ENCODE measurements at regions not wholly inside any gene's neighbourhood (a gene's known extent, or its start where the extent isn't known, plus 50 kb on each side); places are given as distances from the start of the nearest gene placed in this dataset.

DNA sequence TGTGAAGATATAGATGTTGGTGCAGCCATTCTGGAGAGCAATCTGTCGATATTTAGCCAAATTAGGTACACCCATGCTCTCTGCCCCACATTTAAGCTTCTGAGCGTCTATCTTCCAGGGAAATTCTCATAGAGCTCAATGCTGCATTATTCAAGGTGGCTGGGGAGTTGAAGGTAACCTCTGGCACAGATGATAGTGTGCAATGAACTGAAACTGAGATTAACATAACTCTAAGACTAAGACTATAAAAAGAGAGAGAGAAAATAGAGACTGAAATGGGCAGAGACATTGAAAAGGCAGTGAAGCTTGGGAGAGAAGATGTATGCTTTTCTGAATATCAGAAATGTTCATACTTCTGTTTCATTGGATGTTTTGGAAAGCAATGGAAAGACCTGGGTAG is 1197.0 kb upstream of the AUTS2 start:
- WGBS: 51% methylated on average over 2 of the region's 2 CpGs
- DNase-seq (ENCODE audit: low spot score): no peak

DNA sequence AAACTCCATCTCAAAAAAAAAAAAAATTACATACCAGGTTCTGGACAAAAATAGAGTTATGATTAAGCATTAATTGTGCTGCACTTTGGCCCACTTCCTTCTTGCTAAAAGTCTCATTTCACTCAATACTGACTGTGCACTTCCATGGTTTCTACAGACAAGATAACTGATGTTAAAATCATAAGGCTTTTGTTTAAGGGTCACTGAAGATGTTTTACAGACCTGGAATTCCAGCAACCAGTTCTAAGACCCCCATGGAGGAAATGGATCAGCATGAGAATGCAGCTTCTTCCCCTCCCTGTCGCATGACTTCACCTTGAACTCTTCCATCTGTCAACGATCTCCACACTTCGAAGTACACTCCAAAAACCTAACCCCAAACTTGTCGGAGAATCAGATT is 1191.8 kb upstream of the AUTS2 start:
- H3K27ac ChIP-seq (ENCODE audit: low read depth in 1 of 2, low read length in 2 of 2): no peak overlapping the region
- no peaks in the 10 kb centered on the region for H3K9me3 ChIP-seq (ENCODE audit: control insufficient read depth in 4 of 4, low read length in 3 of 4)
- DNase-seq (ENCODE audit: low spot score): no peak
- H3K4me3 ChIP-seq (ENCODE audit: low read depth in 1 of 3, low read length in 3 of 3): no peak overlapping the region
- WGBS: 65% methylated on average over 4 of the region's 4 CpGs
- H3K36me3 ChIP-seq (ENCODE audit: control insufficient read depth in 4 of 4, insufficient read depth in 3 of 4, low read depth in 1 of 4, low read length in 3 of 4): no peaks in the 10 kb centered on the region
- no peak overlapping the region for H3K9ac ChIP-seq (ENCODE audit: low read depth in 1 of 2, low read length in 2 of 2)
- TF ChIP-seq, protein P1, sequence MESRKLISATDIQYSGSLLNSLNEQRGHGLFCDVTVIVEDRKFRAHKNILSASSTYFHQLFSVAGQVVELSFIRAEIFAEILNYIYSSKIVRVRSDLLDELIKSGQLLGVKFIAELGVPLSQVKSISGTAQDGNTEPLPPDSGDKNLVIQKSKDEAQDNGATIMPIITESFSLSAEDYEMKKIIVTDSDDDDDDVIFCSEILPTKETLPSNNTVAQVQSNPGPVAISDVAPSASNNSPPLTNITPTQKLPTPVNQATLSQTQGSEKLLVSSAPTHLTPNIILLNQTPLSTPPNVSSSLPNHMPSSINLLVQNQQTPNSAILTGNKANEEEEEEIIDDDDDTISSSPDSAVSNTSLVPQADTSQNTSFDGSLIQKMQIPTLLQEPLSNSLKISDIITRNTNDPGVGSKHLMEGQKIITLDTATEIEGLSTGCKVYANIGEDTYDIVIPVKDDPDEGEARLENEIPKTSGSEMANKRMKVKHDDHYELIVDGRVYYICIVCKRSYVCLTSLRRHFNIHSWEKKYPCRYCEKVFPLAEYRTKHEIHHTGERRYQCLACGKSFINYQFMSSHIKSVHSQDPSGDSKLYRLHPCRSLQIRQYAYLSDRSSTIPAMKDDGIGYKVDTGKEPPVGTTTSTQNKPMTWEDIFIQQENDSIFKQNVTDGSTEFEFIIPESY (IDR thresholded peaks at IDR 0.05): no peak
- no peak for TF ChIP-seq HNF4A (conservative IDR thresholded peaks at IDR 0.05)
- H3K4me1 ChIP-seq (ENCODE audit: control insufficient read depth in 4 of 4, insufficient read depth in 4 of 4, low read length in 3 of 4): no peaks in the 10 kb centered on the region
- no peaks in the 10 kb centered on the region for H3K27me3 ChIP-seq (ENCODE audit: control insufficient read depth in 4 of 4, insufficient read depth in 4 of 4, low read length in 3 of 4)

More for the DNA sequence above, 1197.0 kb upstream of the AUTS2 start:
- Histone ChIP-seq H3K4me1 (ENCODE audit: control insufficient read depth in 4 of 4, insufficient read depth in 4 of 4, low read length in 3 of 4) (no peaks in the 10 kb centered on the region), H3K36me3 (ENCODE audit: control insufficient read depth in 4 of 4, insufficient read depth in 3 of 4, low read depth in 1 of 4, low read length in 3 of 4) (no peaks in the 10 kb centered on the region), H3K9ac (ENCODE audit: low read depth in 1 of 2, low read length in 2 of 2) (no peak overlapping the region), H3K4me3 (ENCODE audit: low read depth in 1 of 3, low read length in 3 of 3) (no peak overlapping the region), H3K27me3 (ENCODE audit: control insufficient read depth in 4 of 4, insufficient read depth in 4 of 4, low read length in 3 of 4) (peaks cover 0 to 2% (median 0%) of the 10 kb centered on the region in 4 donors), H3K9me3 (ENCODE audit: control insufficient read depth in 4 of 4, low read length in 3 of 4) (no peaks in the 10 kb centered on the region), H3K27ac (ENCODE audit: low read depth in 1 of 2, low read length in 2 of 2) (no peak overlapping the region)
- TF ChIP-seq, protein P2, sequence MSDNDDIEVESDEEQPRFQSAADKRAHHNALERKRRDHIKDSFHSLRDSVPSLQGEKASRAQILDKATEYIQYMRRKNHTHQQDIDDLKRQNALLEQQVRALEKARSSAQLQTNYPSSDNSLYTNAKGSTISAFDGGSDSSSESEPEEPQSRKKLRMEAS (IDR thresholded peaks at IDR 0.05): no peak

DNA sequence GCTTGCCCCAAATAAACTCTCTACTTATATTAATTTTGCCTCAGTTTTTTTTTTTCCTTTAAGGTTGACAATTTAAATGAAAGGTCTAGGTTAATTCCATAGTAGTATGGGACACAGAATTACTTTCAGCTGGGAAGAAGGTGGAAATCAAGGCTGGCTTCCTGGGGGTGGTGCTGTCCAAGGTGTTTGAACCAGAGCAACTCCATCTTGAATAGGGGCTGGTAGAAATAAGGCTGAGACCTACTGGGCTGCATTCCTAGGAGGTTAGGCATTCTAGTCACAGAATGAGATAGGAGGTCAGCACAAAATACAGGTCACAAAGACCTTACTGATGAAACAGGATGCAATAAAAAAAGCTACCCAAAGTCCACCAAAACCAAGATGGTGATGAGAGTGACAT is 1190.8 kb upstream of the AUTS2 start:
- no peak overlapping the region for H3K9ac ChIP-seq (ENCODE audit: low read depth in 1 of 2, low read length in 2 of 2)
- DNase-seq (ENCODE audit: low spot score): no peak

More for the DNA sequence above, 1190.8 kb upstream of the AUTS2 start:
- Histone ChIP-seq H3K27me3 (ENCODE audit: control insufficient read depth in 4 of 4, insufficient read depth in 4 of 4, low read length in 3 of 4) (no peaks in the 10 kb centered on the region), H3K27ac (ENCODE audit: low read depth in 1 of 2, low read length in 2 of 2) (no peak overlapping the region), H3K9me3 (ENCODE audit: control insufficient read depth in 4 of 4, low read length in 3 of 4) (no peaks in the 10 kb centered on the region), H3K36me3 (ENCODE audit: control insufficient read depth in 4 of 4, insufficient read depth in 3 of 4, low read depth in 1 of 4, low read length in 3 of 4) (no peaks in the 10 kb centered on the region), H3K4me3 (ENCODE audit: low read depth in 1 of 3, low read length in 3 of 3) (no peak overlapping the region), H3K4me1 (ENCODE audit: control insufficient read depth in 4 of 4, insufficient read depth in 4 of 4, low read length in 3 of 4) (no peaks in the 10 kb centered on the region)
- no peak for TF ChIP-seq RXRA (IDR thresholded peaks at IDR 0.05)
- no peak for TF ChIP-seq RAD21 (IDR thresholded peaks at IDR 0.05)
- no peak for TF ChIP-seq HNF4G (IDR thresholded peaks at IDR 0.05)
- TF ChIP-seq GABPA (IDR thresholded peaks at IDR 0.05 in 1 of 2, conservative IDR thresholded peaks at IDR 0.05 in 1 of 2): no peak
- TF ChIP-seq FOXA2 (IDR thresholded peaks at IDR 0.05): no peak
- TF ChIP-seq EGR1 (IDR thresholded peaks at IDR 0.05; ENCODE audit: low read depth in 2 of 2): no peak
- TF ChIP-seq, protein P2 (IDR thresholded peaks at IDR 0.05): no peak
- TF ChIP-seq YY1 (IDR thresholded peaks at IDR 0.05): no peak
- no peak for TF ChIP-seq SP1 (IDR thresholded peaks at IDR 0.05)
- TF ChIP-seq, protein P3, sequence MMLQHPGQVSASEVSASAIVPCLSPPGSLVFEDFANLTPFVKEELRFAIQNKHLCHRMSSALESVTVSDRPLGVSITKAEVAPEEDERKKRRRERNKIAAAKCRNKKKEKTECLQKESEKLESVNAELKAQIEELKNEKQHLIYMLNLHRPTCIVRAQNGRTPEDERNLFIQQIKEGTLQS (IDR thresholded peaks at IDR 0.05): no peak
- no peak for TF ChIP-seq TAF1 (conservative IDR thresholded peaks at IDR 0.05)
- no peak for TF ChIP-seq JUND (IDR thresholded peaks at IDR 0.05)
- TF ChIP-seq, protein P4, sequence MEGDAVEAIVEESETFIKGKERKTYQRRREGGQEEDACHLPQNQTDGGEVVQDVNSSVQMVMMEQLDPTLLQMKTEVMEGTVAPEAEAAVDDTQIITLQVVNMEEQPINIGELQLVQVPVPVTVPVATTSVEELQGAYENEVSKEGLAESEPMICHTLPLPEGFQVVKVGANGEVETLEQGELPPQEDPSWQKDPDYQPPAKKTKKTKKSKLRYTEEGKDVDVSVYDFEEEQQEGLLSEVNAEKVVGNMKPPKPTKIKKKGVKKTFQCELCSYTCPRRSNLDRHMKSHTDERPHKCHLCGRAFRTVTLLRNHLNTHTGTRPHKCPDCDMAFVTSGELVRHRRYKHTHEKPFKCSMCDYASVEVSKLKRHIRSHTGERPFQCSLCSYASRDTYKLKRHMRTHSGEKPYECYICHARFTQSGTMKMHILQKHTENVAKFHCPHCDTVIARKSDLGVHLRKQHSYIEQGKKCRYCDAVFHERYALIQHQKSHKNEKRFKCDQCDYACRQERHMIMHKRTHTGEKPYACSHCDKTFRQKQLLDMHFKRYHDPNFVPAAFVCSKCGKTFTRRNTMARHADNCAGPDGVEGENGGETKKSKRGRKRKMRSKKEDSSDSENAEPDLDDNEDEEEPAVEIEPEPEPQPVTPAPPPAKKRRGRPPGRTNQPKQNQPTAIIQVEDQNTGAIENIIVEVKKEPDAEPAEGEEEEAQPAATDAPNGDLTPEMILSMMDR (IDR thresholded peaks at IDR 0.05; ENCODE audit: low read depth, low read length, missing input control): no peak
- TF ChIP-seq FOXA1 (IDR thresholded peaks at IDR 0.05): no peak
- no peak for TF ChIP-seq NR2F2 (IDR thresholded peaks at IDR 0.05)
